Colonic mucosa (tissue), 4 donors: ENCODE measurements at regions not wholly inside any gene's neighbourhood (a gene's known extent, or its start where the extent isn't known, plus 50 kb on each side); places are given as distances from the start of the nearest gene placed in this dataset.

Source experiments
- DNase-seq: peaks from one replicate; pipeline ENCODE4 v3.0.0-alpha.2; 2020
- H3K27ac ChIP-seq: fragments of 200-600 bp; one replicate; pipeline ENCODE4 v1.8.0; 2021
- H3K27me3 ChIP-seq: fragments of 200-600 bp; one replicate; pipeline ENCODE4 v1.8.0; 2021
- H3K36me3 ChIP-seq: fragments of 200-600 bp; one replicate; pipeline ENCODE4 v1.8.0; 2021
- H3K4me1 ChIP-seq: fragments of 200-600 bp; one replicate; pipeline ENCODE4 v1.8.0; 2021; ENCODE audit warnings: mild to moderate bottlenecking
- H3K4me3 ChIP-seq: fragments of 200-600 bp; one replicate; pipeline ENCODE4 v1.8.0; 2021
- H3K9ac ChIP-seq, 2 donors: one replicate each; pipeline ENCODE4 v1.7.0; 2013; ENCODE audit warnings: control low read depth in 2 of 2, low read depth in 2 of 2, low read length in 2 of 2
- H3K9me3 ChIP-seq: fragments of 200-600 bp; one replicate; pipeline ENCODE4 v1.8.0; 2021
- CTCF ChIP-seq: fragments of 200-600 bp; IDR thresholded peaks from one replicate; pipeline ENCODE4 v1.8.0; 2022; ENCODE audit warnings: antibody characterized with exemption, mild to moderate bottlenecking
- intact Hi-C: fragments of 100-400 bp; cut with DNase I; formaldehyde crosslinking; loops from one replicate; pipeline ENCODE4 v1.14.1; 2022
- donor health status: healthy.
- donor health status: DM: no; HTN: no; CAD: no.
- donor health status: DM: no; HTN: no; CAD: no.

- Histone ChIP-seq H3K27me3 (no peaks in the 10 kb centered on the region), H3K27ac (no peak overlapping the region), H3K4me3 (no peak overlapping the region), H3K4me1 (no peaks in the 10 kb centered on the region), H3K9ac (no peak overlapping the region), H3K36me3 (no peaks in the 10 kb centered on the region), H3K9me3 (no peaks in the 10 kb centered on the region)
- TF ChIP-seq CTCF = no peak
- intact Hi-C loops = no loop called here
- DNase-seq = no peak
Measured at GRCh38 chr4:112075906-112076305, 69.3 kb upstream of the FAM241A start.

GRCh38 chr4:112076919-112077608 lies 68.2 kb upstream of the FAM241A start:
- Histone ChIP-seq H3K4me3 (no peak overlapping the region), H3K4me1 (no peaks in the 10 kb centered on the region), H3K9me3 (no peaks in the 10 kb centered on the region), H3K27ac (no peak overlapping the region), H3K36me3 (no peaks in the 10 kb centered on the region), H3K9ac (no peak overlapping the region), H3K27me3 (no peaks in the 10 kb centered on the region)
- no peak for DNase-seq
- intact Hi-C loops = no loop called here
- TF ChIP-seq CTCF = no peak

- no peak for TF ChIP-seq CTCF
- H3K27ac ChIP-seq = no peak overlapping the region
- no peak for DNase-seq
- no peak overlapping the region for H3K4me3 ChIP-seq
- no peak overlapping the region for H3K9ac ChIP-seq
- H3K36me3 ChIP-seq = no peaks in the 10 kb centered on the region
- intact Hi-C loops = no loop called here
- H3K27me3 ChIP-seq = no peaks in the 10 kb centered on the region
- H3K4me1 ChIP-seq = no peaks in the 10 kb centered on the region
- no peaks in the 10 kb centered on the region for H3K9me3 ChIP-seq
Measured at GRCh38 chr4:112077743-112078142, 67.5 kb upstream of the FAM241A start.

GRCh38 chr4:112082954-112083586 lies 62.2 kb upstream of the FAM241A start:
- Histone ChIP-seq H3K4me1 (no peaks in the 10 kb centered on the region), H3K27me3 (no peaks in the 10 kb centered on the region), H3K9me3 (no peaks in the 10 kb centered on the region), H3K27ac (peak overlapping the region; percentile 63), H3K36me3 (no peaks in the 10 kb centered on the region), H3K9ac (no peak overlapping the region), H3K4me3 (no peak overlapping the region)
- DNase-seq = peak; percentile 52
- no peak for TF ChIP-seq CTCF
- intact Hi-C loops = no loop called here

- H3K4me1 ChIP-seq = no peaks in the 10 kb centered on the region
- peak overlapping the region; percentile 63 for H3K27ac ChIP-seq
- H3K36me3 ChIP-seq = no peaks in the 10 kb centered on the region
- H3K4me3 ChIP-seq = no peak overlapping the region
- H3K9me3 ChIP-seq = no peaks in the 10 kb centered on the region
- no peak for DNase-seq
- no peaks in the 10 kb centered on the region for H3K27me3 ChIP-seq
- TF ChIP-seq CTCF = no peak
- no peak overlapping the region for H3K9ac ChIP-seq
- intact Hi-C loops = no loop called here
Measured at GRCh38 chr4:112083587-112084347, 61.5 kb upstream of the FAM241A start.
